T-helper 17 cell (primary cell): ENCODE measurements at regions not wholly inside any gene's neighbourhood (a gene's known extent, or its start where the extent isn't known, plus 50 kb on each side); places are given as distances from the start of the nearest gene placed in this dataset.

Experiments used
- ATAC-seq: fragments of 150-1000 bp; cut with Tn5 transposase; 2 replicates; pipeline ENCODE4 v1.10.0; 2021; ENCODE audit warnings: mild to moderate bottlenecking, moderate library complexity
- DNase-seq, 3 donors: peaks; one replicate each; pipeline versions ENCODE4 v3.0.0 to v3.0.0-alpha.2; 2020 to 2021
- H3K9me3 ChIP-seq: one replicate; pipeline ENCODE4 v1.7.0; 2013; ENCODE audit warnings: low read length, mild to moderate bottlenecking; ENCODE audit not compliant: control insufficient read depth, poor library complexity, severe bottlenecking
- H3K27ac Mint-ChIP-seq: one replicate; pipeline ENCODE4 v1.8.0; 2022; ENCODE audit warnings: mild to moderate bottlenecking, moderate library complexity, mixed read lengths
- H3K27me3 Mint-ChIP-seq: one replicate; pipeline ENCODE4 v1.8.0; 2022; ENCODE audit warnings: mixed read lengths
- H3K36me3 Mint-ChIP-seq: one replicate; pipeline ENCODE4 v1.8.0; 2022; ENCODE audit warnings: low read depth, mixed read lengths
- H3K4me1 Mint-ChIP-seq: one replicate; pipeline ENCODE4 v1.8.0; 2022; ENCODE audit warnings: mild to moderate bottlenecking, mixed read lengths
- H3K4me3 Mint-ChIP-seq: one replicate; pipeline ENCODE4 v1.8.0; 2022; ENCODE audit warnings: mild to moderate bottlenecking, moderate library complexity, mixed read lengths

GRCh38 chr12:34387711-34388635 lies 365.7 kb downstream of the ALG10 start:
- Mint-ChIP-seq H3K27ac (no peak overlapping the region), H3K4me3 (no peak overlapping the region), H3K4me1 (no peaks in the 10 kb centered on the region), H3K27me3 (no peaks in the 10 kb centered on the region), H3K36me3 (no peaks in the 10 kb centered on the region)
- no peak for ATAC-seq
- no peaks in the 10 kb centered on the region for H3K9me3 ChIP-seq
- DNase-seq = no peak

GRCh38 chr12:34388636-34389377 lies 366.5 kb downstream of the ALG10 start:
- H3K27ac Mint-ChIP-seq = no peak overlapping the region
- DNase-seq = no peak
- no peak overlapping the region for H3K4me3 Mint-ChIP-seq
- H3K36me3 Mint-ChIP-seq = no peaks in the 10 kb centered on the region
- H3K27me3 Mint-ChIP-seq = no peaks in the 10 kb centered on the region
- ATAC-seq = no peak
- no peaks in the 10 kb centered on the region for H3K9me3 ChIP-seq
- H3K4me1 Mint-ChIP-seq = no peaks in the 10 kb centered on the region

- ATAC-seq (no peak), DNase-seq (no peak)
- Mint-ChIP-seq H3K27me3 (no peaks in the 10 kb centered on the region), H3K27ac (no peak overlapping the region), H3K4me1 (no peaks in the 10 kb centered on the region), H3K4me3 (no peak overlapping the region), H3K36me3 (no peaks in the 10 kb centered on the region)
- H3K9me3 ChIP-seq = no peaks in the 10 kb centered on the region
Measured at GRCh38 chr12:34389378-34390170, 367.3 kb downstream of the ALG10 start.

GRCh38 chr12:34390171-34390841 lies 368.0 kb downstream of the ALG10 start:
- no peaks in the 10 kb centered on the region for H3K9me3 ChIP-seq
- H3K27me3 Mint-ChIP-seq = no peaks in the 10 kb centered on the region
- no peak overlapping the region for H3K4me3 Mint-ChIP-seq
- no peaks in the 10 kb centered on the region for H3K4me1 Mint-ChIP-seq
- no peak for DNase-seq
- H3K36me3 Mint-ChIP-seq = no peaks in the 10 kb centered on the region
- ATAC-seq = no peak
- H3K27ac Mint-ChIP-seq = no peak overlapping the region

- no peaks in the 10 kb centered on the region for H3K9me3 ChIP-seq
- H3K4me1 Mint-ChIP-seq = no peaks in the 10 kb centered on the region
- no peaks in the 10 kb centered on the region for H3K36me3 Mint-ChIP-seq
- no peaks in the 10 kb centered on the region for H3K27me3 Mint-ChIP-seq
- DNase-seq (no peak), ATAC-seq (no peak)
- H3K4me3 Mint-ChIP-seq = no peak overlapping the region
- no peak overlapping the region for H3K27ac Mint-ChIP-seq
Measured at GRCh38 chr12:34390846-34391700, 368.8 kb downstream of the ALG10 start.

- H3K9me3 ChIP-seq = no peaks in the 10 kb centered on the region
- no peak overlapping the region for H3K27ac Mint-ChIP-seq
- DNase-seq = peak in 1 of 3 donors; percentile 6
- ATAC-seq = no peak
- H3K4me1 Mint-ChIP-seq = no peaks in the 10 kb centered on the region
- H3K4me3 Mint-ChIP-seq = no peak overlapping the region
- H3K27me3 Mint-ChIP-seq = no peaks in the 10 kb centered on the region
- H3K36me3 Mint-ChIP-seq = no peaks in the 10 kb centered on the region
Measured at GRCh38 chr12:34391771-34392581, 369.7 kb downstream of the ALG10 start.

GRCh38 chr12:34392741-34393085 lies 370.4 kb downstream of the ALG10 start:
- H3K4me1 Mint-ChIP-seq = no peaks in the 10 kb centered on the region
- H3K36me3 Mint-ChIP-seq = no peaks in the 10 kb centered on the region
- H3K27me3 Mint-ChIP-seq = no peaks in the 10 kb centered on the region
- H3K9me3 ChIP-seq = no peaks in the 10 kb centered on the region
- H3K27ac Mint-ChIP-seq = no peak overlapping the region
- no peak for ATAC-seq
- no peak overlapping the region for H3K4me3 Mint-ChIP-seq
- DNase-seq = peak in 2 of 3 donors; percentile 1 to 4

- Mint-ChIP-seq H3K27ac (no peak overlapping the region), H3K36me3 (no peaks in the 10 kb centered on the region), H3K4me3 (no peak overlapping the region), H3K4me1 (no peaks in the 10 kb centered on the region), H3K27me3 (no peaks in the 10 kb centered on the region)
- ATAC-seq = no peak
- no peaks in the 10 kb centered on the region for H3K9me3 ChIP-seq
- peak; percentile 1 to 8 (median 4) for DNase-seq
Measured at GRCh38 chr12:34393086-34393820, 371.0 kb downstream of the ALG10 start.

- DNase-seq = peak in 2 of 3 donors; percentile 2 to 9
- H3K9me3 ChIP-seq = no peaks in the 10 kb centered on the region
Measured at GRCh38 chr12:34393821-34394150, 371.5 kb downstream of the ALG10 start.

GRCh38 chr12:34394211-34395055 lies 372.1 kb downstream of the ALG10 start:
- H3K9me3 ChIP-seq = no peaks in the 10 kb centered on the region
- Mint-ChIP-seq H3K27ac (no peak overlapping the region), H3K4me3 (no peak overlapping the region), H3K36me3 (no peaks in the 10 kb centered on the region), H3K4me1 (no peaks in the 10 kb centered on the region), H3K27me3 (no peaks in the 10 kb centered on the region)
- peak in 2 of 3 donors; percentile 4 for DNase-seq
- no peak for ATAC-seq

More at GRCh38 chr12:34393821-34394150, 371.5 kb downstream of the ALG10 start:
- H3K27me3 Mint-ChIP-seq = no peaks in the 10 kb centered on the region
- no peak for ATAC-seq
- no peak overlapping the region for H3K27ac Mint-ChIP-seq
- H3K4me1 Mint-ChIP-seq = no peaks in the 10 kb centered on the region
- no peaks in the 10 kb centered on the region for H3K36me3 Mint-ChIP-seq
- H3K4me3 Mint-ChIP-seq = no peak overlapping the region
